ENCODE measurements at regions not wholly inside any gene's neighbourhood (a gene's known extent, or its start where the extent isn't known, plus 50 kb on each side); places are given as distances from the start of the nearest gene placed in this dataset.

GRCh38 chr12:76219806-76220205 lies 128.4 kb downstream of the BBS10 start:
- DNase-seq (ENCODE audit: low read depth), result no peak

- DNase-seq (ENCODE audit: low read depth), result no peak
Measured at GRCh38 chr12:76216585-76217472, 131.4 kb downstream of the BBS10 start.

GRCh38 chr12:76208129-76208528 lies 123.6 kb upstream of the NAP1L1 start:
- DNase-seq (ENCODE audit: low read depth), result no peak

- DNase-seq (ENCODE audit: low read depth), result no peak
Measured at GRCh38 chr12:76206677-76207072, 122.2 kb upstream of the NAP1L1 start.

GRCh38 chr12:76206039-76206676 lies 121.7 kb upstream of the NAP1L1 start:
- DNase-seq (ENCODE audit: low read depth), result no peak

- no peak for DNase-seq (ENCODE audit: low read depth)
Measured at GRCh38 chr12:76202621-76203020, 118.1 kb upstream of the NAP1L1 start.

- no peak for DNase-seq (ENCODE audit: low read depth)
Measured at GRCh38 chr12:76201758-76202157, 117.3 kb upstream of the NAP1L1 start.

- no peak for DNase-seq (ENCODE audit: low read depth)
Measured at GRCh38 chr12:76201316-76201715, 116.8 kb upstream of the NAP1L1 start.

GRCh38 chr12:76199808-76200207 lies 115.3 kb upstream of the NAP1L1 start:
- peak; percentile 24 for DNase-seq (ENCODE audit: low read depth)

- no peak for DNase-seq (ENCODE audit: low read depth)
Measured at GRCh38 chr12:76198839-76199238, 114.4 kb upstream of the NAP1L1 start.

- no peak for DNase-seq (ENCODE audit: low read depth)
Measured at GRCh38 chr12:76197283-76197682, 112.8 kb upstream of the NAP1L1 start.

- DNase-seq (ENCODE audit: low read depth), result no peak
Measured at GRCh38 chr12:76195920-76196319, 111.4 kb upstream of the NAP1L1 start.

- no peak for DNase-seq (ENCODE audit: low read depth)
Measured at GRCh38 chr12:76194724-76195123, 110.2 kb upstream of the NAP1L1 start.

GRCh38 chr12:76193961-76194360 lies 109.5 kb upstream of the NAP1L1 start:
- DNase-seq (ENCODE audit: low read depth), result no peak

GRCh38 chr12:76192416-76192815 lies 107.9 kb upstream of the NAP1L1 start:
- no peak for DNase-seq (ENCODE audit: low read depth)

- DNase-seq (ENCODE audit: low read depth), result no peak
Measured at GRCh38 chr12:76190299-76190698, 105.8 kb upstream of the NAP1L1 start.

GRCh38 chr12:76189851-76190250 lies 105.4 kb upstream of the NAP1L1 start:
- no peak for DNase-seq (ENCODE audit: low read depth)

- DNase-seq (ENCODE audit: low read depth), result no peak
Measured at GRCh38 chr12:76187177-76187576, 102.7 kb upstream of the NAP1L1 start.

- no peak for DNase-seq (ENCODE audit: low read depth)
Measured at GRCh38 chr12:76186131-76186906, 101.8 kb upstream of the NAP1L1 start.

GRCh38 chr12:76183459-76184186 lies 99.1 kb upstream of the NAP1L1 start:
- DNase-seq (ENCODE audit: low read depth), result peak; percentile 100

- no peak for DNase-seq (ENCODE audit: low read depth)
Measured at GRCh38 chr12:76180401-76181277, 96.2 kb upstream of the NAP1L1 start.

Data from HS-5 (cell line).